Ramos (cell line): ENCODE measurements at regions not wholly inside any gene's neighbourhood (a gene's known extent, or its start where the extent isn't known, plus 50 kb on each side); places are given as distances from the start of the nearest gene placed in this dataset.
"Not testable (repeated sequence)": the region's sequence is repeated elsewhere in the genome, so short reads cannot be mapped to it uniquely, and the experiment has no call there.

Source experiments
- in situ Hi-C: fragments of 300-500 bp; cut with MboI; formaldehyde crosslinking; loops from one replicate; pipeline ENCODE4 v1.14.3; 2022; ENCODE audit warnings: low sequenced_read_pairs; ENCODE audit not compliant: unreplicated experiment

- in situ Hi-C loops = no loop called here
These were observed 208.1 kb downstream of the CAVIN4 start for GRCh38 chr9:100785946-100786345.

GRCh38 chr9:100794738-100795269 lies 216.9 kb downstream of the CAVIN4 start:
- in situ Hi-C loops = no loop called here

- in situ Hi-C loops = no loop called here
These were observed 224.6 kb upstream of the PLPPR1 start for GRCh38 chr9:100803956-100804355.

GRCh38 chr9:100811643-100812042 lies 216.9 kb upstream of the PLPPR1 start:
- in situ Hi-C loops = no loop called here

GRCh38 chr9:100813871-100814270 lies 214.7 kb upstream of the PLPPR1 start:
- in situ Hi-C loops = no loop called here

- in situ Hi-C loops = no loop called here
These were observed 208.5 kb upstream of the PLPPR1 start for GRCh38 chr9:100819980-100820379.

- in situ Hi-C loops = not testable (repeated sequence)
These were observed 195.5 kb upstream of the PLPPR1 start for GRCh38 chr9:100833035-100833434.

GRCh38 chr9:100838857-100839256 lies 189.7 kb upstream of the PLPPR1 start:
- in situ Hi-C loops = no loop called here

GRCh38 chr9:100848726-100849125 lies 179.8 kb upstream of the PLPPR1 start:
- in situ Hi-C loops = no loop called here

- in situ Hi-C loops = no loop called here
These were observed 176.4 kb upstream of the PLPPR1 start for GRCh38 chr9:100852088-100852487.

- in situ Hi-C loops = no loop called here
These were observed 172.3 kb upstream of the PLPPR1 start for GRCh38 chr9:100856238-100856637.

GRCh38 chr9:100865111-100865510 lies 163.4 kb upstream of the PLPPR1 start:
- in situ Hi-C loops = no loop called here

- in situ Hi-C loops = no loop called here
These were observed 162.9 kb upstream of the PLPPR1 start for GRCh38 chr9:100865648-100866047.

- in situ Hi-C loops = no loop called here
These were observed 159.2 kb upstream of the PLPPR1 start for GRCh38 chr9:100869326-100869725.

- in situ Hi-C loops = no loop called here
These were observed 148.6 kb upstream of the PLPPR1 start for GRCh38 chr9:100879884-100880283.

- in situ Hi-C loops = no loop called here
These were observed 148.2 kb upstream of the PLPPR1 start for GRCh38 chr9:100880284-100880683.

- in situ Hi-C loops = no loop called here
These were observed 144.0 kb upstream of the PLPPR1 start for GRCh38 chr9:100884518-100884917.

- in situ Hi-C loops = no loop called here
These were observed 138.2 kb upstream of the PLPPR1 start for GRCh38 chr9:100890321-100890720.

GRCh38 chr9:100911273-100911672 lies 117.3 kb upstream of the PLPPR1 start:
- in situ Hi-C loops = no loop called here

GRCh38 chr9:100913257-100913656 lies 115.3 kb upstream of the PLPPR1 start:
- in situ Hi-C loops = no loop called here

GRCh38 chr9:100914266-100914665 lies 114.3 kb upstream of the PLPPR1 start:
- in situ Hi-C loops = no loop called here

- in situ Hi-C loops = no loop called here
These were observed 109.0 kb upstream of the PLPPR1 start for GRCh38 chr9:100919506-100919905.

- in situ Hi-C loops = no loop called here
These were observed 102.2 kb upstream of the PLPPR1 start for GRCh38 chr9:100926366-100926765.
